ENCODE measurements at regions not wholly inside any gene's neighbourhood (a gene's known extent, or its start where the extent isn't known, plus 50 kb on each side); places are given as distances from the start of the nearest gene placed in this dataset.

GRCh38 chr2:192315543-192315942 is 120.8 kb upstream of the TMEFF2 start:
- DNase-seq (ENCODE audit: low spot score) = no peak

GRCh38 chr2:192314800-192315481 is 120.2 kb upstream of the TMEFF2 start:
- no peak for TF ChIP-seq CTCF (IDR thresholded peaks at IDR 0.05; ENCODE audit: extremely low read depth, missing control alignments)
- no peak for DNase-seq (ENCODE audit: low spot score)

More at GRCh38 chr2:192315543-192315942, 120.8 kb upstream of the TMEFF2 start:
- TF ChIP-seq CTCF (IDR thresholded peaks at IDR 0.05; ENCODE audit: extremely low read depth, missing control alignments) = no peak

GRCh38 chr2:192313773-192314172 is 119.0 kb upstream of the TMEFF2 start:
- no peak for DNase-seq (ENCODE audit: low spot score)
- TF ChIP-seq CTCF (IDR thresholded peaks at IDR 0.05; ENCODE audit: extremely low read depth, missing control alignments) = no peak

GRCh38 chr2:192311701-192312460 is 117.1 kb upstream of the TMEFF2 start:
- no peak for DNase-seq (ENCODE audit: low spot score)
- no peak for TF ChIP-seq CTCF (IDR thresholded peaks at IDR 0.05; ENCODE audit: extremely low read depth, missing control alignments)

- TF ChIP-seq CTCF (IDR thresholded peaks at IDR 0.05; ENCODE audit: extremely low read depth, missing control alignments) = no peak
- no peak for DNase-seq (ENCODE audit: low spot score)
These were observed 112.8 kb upstream of the TMEFF2 start for GRCh38 chr2:192307530-192307929.

- DNase-seq (ENCODE audit: low spot score) = no peak
- no peak for TF ChIP-seq CTCF (IDR thresholded peaks at IDR 0.05; ENCODE audit: extremely low read depth, missing control alignments)
These were observed 103.9 kb upstream of the TMEFF2 start for GRCh38 chr2:192298664-192299063.

- DNase-seq (ENCODE audit: low spot score) = no peak
- no peak for TF ChIP-seq CTCF (IDR thresholded peaks at IDR 0.05; ENCODE audit: extremely low read depth, missing control alignments)
These were observed 97.7 kb upstream of the TMEFF2 start for GRCh38 chr2:192292478-192292877.

Measured in GM20000 (cell line).